GM18867 (cell line): ENCODE measurements at regions not wholly inside any gene's neighbourhood (a gene's known extent, or its start where the extent isn't known, plus 50 kb on each side); places are given as distances from the start of the nearest gene placed in this dataset.
"Not testable (repeated sequence)": the region's sequence is repeated elsewhere in the genome, so short reads cannot be mapped to it uniquely, and the experiment has no call there.

ENCODE experiments used
- ATAC-seq: cut with Tn5 transposase; IDR thresholded peaks from one replicate; pipeline ENCODE4 v1.9.1; 2021; ENCODE audit warnings: mild to moderate bottlenecking, moderate library complexity; ENCODE audit not compliant: unreplicated experiment

- no peak for ATAC-seq
Observed at GRCh38 chrX:42290608-42291007, 367.3 kb upstream of the CASK start.

- no peak for ATAC-seq
Observed at GRCh38 chrX:42289492-42290385, 366.4 kb upstream of the CASK start.

GRCh38 chrX:42285681-42286080, 362.3 kb upstream of the CASK start:
- not testable (repeated sequence) for ATAC-seq

GRCh38 chrX:42276982-42277690, 353.8 kb upstream of the CASK start:
- no peak for ATAC-seq

- no peak for ATAC-seq
Observed at GRCh38 chrX:42274151-42274550, 350.8 kb upstream of the CASK start.

- no peak for ATAC-seq
Observed at GRCh38 chrX:42273387-42273786, 350.0 kb upstream of the CASK start.

GRCh38 chrX:42269186-42269585, 345.8 kb upstream of the CASK start:
- ATAC-seq, result no peak

- ATAC-seq, result no peak
Observed at GRCh38 chrX:42260854-42261253, 337.5 kb upstream of the CASK start.

- no peak for ATAC-seq
Observed at GRCh38 chrX:42248226-42248625, 324.9 kb upstream of the CASK start.

- ATAC-seq, result no peak
Observed at GRCh38 chrX:42247241-42247640, 323.9 kb upstream of the CASK start.

GRCh38 chrX:42246814-42247213, 323.5 kb upstream of the CASK start:
- no peak for ATAC-seq

- no peak for ATAC-seq
Observed at GRCh38 chrX:42242004-42242403, 318.6 kb upstream of the CASK start.

GRCh38 chrX:42241421-42241820, 318.1 kb upstream of the CASK start:
- ATAC-seq, result no peak

- no peak for ATAC-seq
Observed at GRCh38 chrX:42237956-42238355, 314.6 kb upstream of the CASK start.

- ATAC-seq, result no peak
Observed at GRCh38 chrX:42229533-42229932, 306.2 kb upstream of the CASK start.

- no peak for ATAC-seq
Observed at GRCh38 chrX:42220666-42221065, 297.3 kb upstream of the CASK start.

GRCh38 chrX:42220083-42220482, 296.7 kb upstream of the CASK start:
- no peak for ATAC-seq

GRCh38 chrX:42219231-42219630, 295.9 kb upstream of the CASK start:
- ATAC-seq, result no peak

- no peak for ATAC-seq
Observed at GRCh38 chrX:42195506-42195905, 272.2 kb upstream of the CASK start.

GRCh38 chrX:42189576-42189975, 266.2 kb upstream of the CASK start:
- no peak for ATAC-seq

- ATAC-seq, result no peak
Observed at GRCh38 chrX:42188730-42189129, 265.4 kb upstream of the CASK start.

GRCh38 chrX:42176789-42177188, 253.4 kb upstream of the CASK start:
- ATAC-seq, result no peak
